ENCODE measurements at regions not wholly inside any gene's neighbourhood (a gene's known extent, or its start where the extent isn't known, plus 50 kb on each side); places are given as distances from the start of the nearest gene placed in this dataset.

GRCh38 chr20:4483486-4483885, 202.8 kb upstream of the PRNP start:
- TF ChIP-seq USF1 (IDR thresholded peaks at IDR 0.05; ENCODE audit: borderline replicate concordance, low read depth) (no peak), JUND (IDR thresholded peaks at IDR 0.05) (no peak), GABPA (IDR thresholded peaks at IDR 0.05; ENCODE audit: low read depth) (no peak), CTCF (IDR thresholded peaks at IDR 0.05) (no peak), MAX (IDR thresholded peaks at IDR 0.05; ENCODE audit: low read depth) (no peak)

Data from SK-N-SH (cell line).